Islet precursor cell (in vitro differentiated cells): ENCODE measurements at regions not wholly inside any gene's neighbourhood (a gene's known extent, or its start where the extent isn't known, plus 50 kb on each side); places are given as distances from the start of the nearest gene placed in this dataset.
A peak's percentile ranks its signal among the peaks of the same experiment; 100 is the strongest.
"Not testable (repeated sequence)": the region's sequence is repeated elsewhere in the genome, so short reads cannot be mapped to it uniquely, and the experiment has no call there.

Experiments
- DNase-seq: peaks from one replicate; pipeline ENCODE4 v3.0.0-alpha.2; 2018

GRCh38 chr10:46645110-46645509 lies 66.2 kb downstream of the SYT15 start:
- not testable (repeated sequence) for DNase-seq

- DNase-seq, result not testable (repeated sequence)
Measured at GRCh38 chr10:46646132-46646531, 67.2 kb downstream of the SYT15 start.

GRCh38 chr10:46650967-46651366 lies 72.0 kb downstream of the SYT15 start:
- not testable (repeated sequence) for DNase-seq

- DNase-seq, result not testable (repeated sequence)
Measured at GRCh38 chr10:46657437-46657836, 78.5 kb downstream of the SYT15 start.

GRCh38 chr10:46660027-46660834 lies 81.3 kb downstream of the SYT15 start:
- not testable (repeated sequence) for DNase-seq

GRCh38 chr10:46660835-46661164 lies 81.9 kb downstream of the SYT15 start:
- DNase-seq, result not testable (repeated sequence)

- DNase-seq, result not testable (repeated sequence)
Measured at GRCh38 chr10:46665536-46665935, 86.6 kb downstream of the SYT15 start.

- not testable (repeated sequence) for DNase-seq
Measured at GRCh38 chr10:46668357-46668997, 89.5 kb downstream of the SYT15 start.

- DNase-seq, result not testable (repeated sequence)
Measured at GRCh38 chr10:46677836-46678435, 99.0 kb downstream of the SYT15 start.

- DNase-seq, result not testable (repeated sequence)
Measured at GRCh38 chr10:46691397-46691796, 112.5 kb downstream of the SYT15 start.

- DNase-seq, result not testable (repeated sequence)
Measured at GRCh38 chr10:46693218-46693617, 114.3 kb downstream of the SYT15 start.

GRCh38 chr10:46717264-46717663 lies 138.3 kb downstream of the SYT15 start:
- DNase-seq, result not testable (repeated sequence)

- DNase-seq, result not testable (repeated sequence)
Measured at GRCh38 chr10:46718014-46718413, 139.1 kb downstream of the SYT15 start.

GRCh38 chr10:46720386-46720785 lies 141.5 kb downstream of the SYT15 start:
- not testable (repeated sequence) for DNase-seq

- DNase-seq, result peak; percentile 7
Measured at GRCh38 chr10:46720811-46721518, 142.0 kb downstream of the SYT15 start.

- not testable (repeated sequence) for DNase-seq
Measured at GRCh38 chr10:46724258-46724657, 145.3 kb downstream of the SYT15 start.

GRCh38 chr10:46728359-46728758 lies 149.4 kb downstream of the SYT15 start:
- not testable (repeated sequence) for DNase-seq

- not testable (repeated sequence) for DNase-seq
Measured at GRCh38 chr10:46730729-46731128, 151.8 kb downstream of the SYT15 start.

GRCh38 chr10:46733635-46734261 lies 154.8 kb downstream of the SYT15 start:
- not testable (repeated sequence) for DNase-seq

- not testable (repeated sequence) for DNase-seq
Measured at GRCh38 chr10:46734262-46734642, 155.3 kb downstream of the SYT15 start.

- peak; percentile 23 for DNase-seq
Measured at GRCh38 chr10:46739919-46740318, 161.0 kb downstream of the SYT15 start.

GRCh38 chr10:46740368-46740767 lies 161.4 kb downstream of the SYT15 start:
- DNase-seq, result not testable (repeated sequence)

- not testable (repeated sequence) for DNase-seq
Measured at GRCh38 chr10:46749003-46749402, 162.2 kb upstream of the PTPN20 start.
